K562 (cell line): ENCODE measurements at regions not wholly inside any gene's neighbourhood (a gene's known extent, or its start where the extent isn't known, plus 50 kb on each side); places are given as distances from the start of the nearest gene placed in this dataset.

Source experiments
- ATAC-seq: fragments of 200-7000 bp; cut with Tn5 transposase; 3 replicates; pipeline ENCODE4 v1.9.1; 2020; ENCODE audit warnings: moderate library complexity
- BruUV-seq: library from RNA; stranded (reverse); fragments of 400-500 nt; replicated peaks from 2 replicates; lab custom pipeline; 2021; lab: Mats Ljungman, UMichigan
- CTCF ChIA-PET: fragments of 300-600 bp; formaldehyde crosslinking; extraction: SDS; loops from one replicate; lab custom pipeline; 2021; ENCODE audit warnings: low intra/inter-chr PET ratio; lab: Yijun Ruan, JAX
- POLR2A ChIA-PET: fragments of 300-600, 350-650 bp; sonication (Branson Sonifier 250); formaldehyde crosslinking; extraction: SDS; loops from one replicate; lab custom pipeline; 2021; ENCODE audit warnings: antibody characterized with exemption, inconsistent platforms; lab: Yijun Ruan, JAX
- DNase-seq, 4 experiments: peaks; one replicate each; pipeline versions ENCODE4 v3.0.0 to v3.0.0-alpha.2; 2011 to 2018; ENCODE audit warnings: low spot score in 3 of 4, mixed read lengths in 3 of 4; ENCODE audit errors: extremely low read depth in 1 of 4
- FAIRE-seq: peaks from 2 replicates; lab custom pipeline; 2011; peaks lifted over from hg19 to GRCh38; lab: Jason Lieb, UNC
- H2AFZ ChIP-seq: 2 replicates; pipeline ENCODE4 v1.6.0; 2011; ENCODE audit warnings: low read depth, low read length, control low read depth, inconsistent platforms
- H3K27ac ChIP-seq: fragments of 200-600 bp; 3 replicates; pipeline ENCODE4 v1.8.0; 2011; ENCODE audit warnings: low read depth, mild to moderate bottlenecking, control low read depth, inconsistent platforms, low read length, moderate library complexity, mixed read lengths; ENCODE audit errors: extremely low read depth
- H3K27me3 ChIP-seq, 2 experiments: fragments of 300-600 bp in 1 of 2; 2 replicates in 1 of 2; 3 replicates in 1 of 2; pipeline versions ENCODE4 v1.6.0 to v1.8.0; 2011; ENCODE audit warnings: inconsistent platforms in 2 of 2, low read length in 2 of 2, mild to moderate bottlenecking in 1 of 2, mixed read lengths in 1 of 2, moderate library complexity in 1 of 2; ENCODE audit not compliant: control insufficient read depth in 2 of 2, insufficient read depth in 2 of 2
- H3K36me3 ChIP-seq: fragments of 300-600 bp; 3 replicates; pipeline ENCODE4 v1.8.0; 2011; ENCODE audit warnings: mild to moderate bottlenecking, low read length, inconsistent platforms; ENCODE audit not compliant: control insufficient read depth, insufficient read depth
- H3K4me1 ChIP-seq, 2 experiments: fragments of 200-600 bp in 1 of 2; replicated peaks in 1 of 2; 2 replicates in 1 of 2; 3 replicates in 1 of 2; pipeline versions ENCODE4 v1.5.1 to v1.8.0; 2011; ENCODE audit warnings: inconsistent platforms in 2 of 2, low read length in 2 of 2, mild to moderate bottlenecking in 1 of 2, mixed read lengths in 1 of 2, moderate library complexity in 1 of 2; ENCODE audit not compliant: control insufficient read depth in 2 of 2, insufficient read depth in 2 of 2
- H3K4me2 ChIP-seq: 2 replicates; pipeline ENCODE4 v1.6.1; 2011; ENCODE audit warnings: low read length, control low read depth, inconsistent platforms, mixed read lengths; ENCODE audit not compliant: insufficient read depth
- H3K4me3 ChIP-seq: fragments of 200-600 bp; sonication (generic), shearing (Covaris generic); 2 replicates; pipeline ENCODE4 v1.5.1; 2016; ENCODE audit warnings: control low read depth, inconsistent platforms
- H3K79me2 ChIP-seq: fragments of 200-600 bp; 3 replicates; pipeline ENCODE4 v1.8.0; 2011; ENCODE audit warnings: low read length, inconsistent platforms; ENCODE audit not compliant: control insufficient read depth, insufficient read depth
- H3K9ac ChIP-seq, 2 experiments: 2 replicates each; pipeline versions ENCODE4 v1.6.0 to v1.6.1; 2011; ENCODE audit warnings: low read depth in 2 of 2, low read length in 2 of 2, control low read depth in 1 of 2, inconsistent platforms in 1 of 2, mild to moderate bottlenecking in 1 of 2, mixed read lengths in 1 of 2; ENCODE audit not compliant: insufficient read depth in 1 of 2
- H3K9me1 ChIP-seq: one replicate; pipeline ENCODE4 v1.6.0; 2011; ENCODE audit warnings: inconsistent platforms, mild to moderate bottlenecking, low read length, moderate library complexity; ENCODE audit not compliant: control insufficient read depth, insufficient read depth
- H3K9me3 ChIP-seq: replicated peaks from 2 replicates; pipeline ENCODE4 v1.5.1; 2011; ENCODE audit warnings: low read depth, low read length, inconsistent platforms; ENCODE audit not compliant: control insufficient read depth, insufficient read depth
- H4K20me1 ChIP-seq: replicated peaks from 2 replicates; pipeline ENCODE4 v1.6.1; 2011; ENCODE audit warnings: low read length, inconsistent platforms, mixed read lengths; ENCODE audit not compliant: control insufficient read depth, insufficient read depth
- ATF3 ChIP-seq, 2 experiments: fragments of 450-650 bp in 1 of 2; sonication (generic) in 1 of 2; formaldehyde crosslinking in 1 of 2; IDR thresholded peaks in 1 of 2; conservative IDR thresholded peaks in 1 of 2; 2 replicates each; pipeline versions ENCODE4 v1.6.1 to v1.8.1; 2016 to 2023; ENCODE audit warnings: mild to moderate bottlenecking in 2 of 2, moderate library complexity in 2 of 2, inconsistent platforms in 1 of 2, missing genetic modification reagents in 1 of 2
- CTBP1 ChIP-seq: fragments of 450-650 bp; IDR thresholded peaks from 2 replicates; pipeline ENCODE4 v1.6.1; 2016; ENCODE audit warnings: borderline replicate concordance
- CTCF ChIP-seq, 3 experiments: IDR thresholded peaks in 2 of 3; conservative IDR thresholded peaks in 1 of 3; 2 replicates each; pipeline ENCODE4 v1.5.1; 2011 to 2012; ENCODE audit warnings: low read length in 3 of 3, mild to moderate bottlenecking in 3 of 3, control low read depth in 2 of 3, improper control_type of control experiment in 1 of 3, inconsistent platforms in 1 of 3, low read depth in 1 of 3, mixed read lengths in 1 of 3, moderate library complexity in 1 of 3; ENCODE audit not compliant: insufficient read depth in 2 of 3
- CTCFL ChIP-seq: IDR thresholded peaks from 2 replicates; pipeline ENCODE4 v1.6.1; 2011; ENCODE audit warnings: borderline replicate concordance, low read depth, mild to moderate bottlenecking, moderate library complexity, low read length; ENCODE audit not compliant: insufficient read depth, poor library complexity, severe bottlenecking
- ELK1 ChIP-seq: sonication (generic); formaldehyde crosslinking; IDR thresholded peaks from 2 replicates; pipeline ENCODE4 v1.8.1; 2022; ENCODE audit warnings: missing genetic modification reagents
- GABPB1 ChIP-seq: sonication (generic); formaldehyde crosslinking; IDR thresholded peaks from 2 replicates; pipeline ENCODE4 v1.8.0; 2022; ENCODE audit warnings: mild to moderate bottlenecking, missing genetic modification reagents
- GATA2 ChIP-seq: sonication (generic); formaldehyde crosslinking; IDR thresholded peaks from 2 replicates; pipeline ENCODE4 v1.4.0; 2020; ENCODE audit warnings: mild to moderate bottlenecking, missing genetic modification reagents
- HCFC1 ChIP-seq: IDR thresholded peaks from 2 replicates; pipeline ENCODE4 v1.6.1; 2012; ENCODE audit warnings: low read depth, low read length, improper control_type of control experiment
- MCM7 ChIP-seq, 2 experiments: fragments of 450-650 bp; IDR thresholded peaks; 2 replicates each; pipeline ENCODE4 v1.6.1; 2016 to 2018
- POU5F1 ChIP-seq: fragments of 150-350 bp; IDR thresholded peaks from 2 replicates; pipeline ENCODE4 v1.6.1; 2014; ENCODE audit warnings: borderline replicate concordance, low read length, low read depth, mild to moderate bottlenecking; ENCODE audit not compliant: partially characterized antibody
- RAD21 ChIP-seq, 2 experiments: fragments of 250-450 bp in 1 of 2; fragments of 450-650 bp in 1 of 2; sonication (Bioruptor Pico) in 1 of 2; formaldehyde crosslinking in 1 of 2; IDR thresholded peaks in 1 of 2; conservative IDR thresholded peaks in 1 of 2; 2 replicates each; pipeline versions ENCODE4 v1.4.0 to v1.8.0; 2020 to 2022; ENCODE audit warnings: mild to moderate bottlenecking in 2 of 2, moderate library complexity in 1 of 2
- RCOR1 ChIP-seq, 2 experiments: IDR thresholded peaks; 2 replicates each; pipeline ENCODE4 v1.6.1; 2012; ENCODE audit warnings: low read depth in 2 of 2, low read length in 2 of 2, borderline replicate concordance in 1 of 2, improper control_type of control experiment in 1 of 2
- RFX1 ChIP-seq: fragments of 450-650 bp; IDR thresholded peaks from 2 replicates; pipeline ENCODE4 v1.6.1; 2016; ENCODE audit warnings: mild to moderate bottlenecking, moderate library complexity
- SREBF2 ChIP-seq: sonication (generic); formaldehyde crosslinking; IDR thresholded peaks from 2 replicates; pipeline ENCODE4 v1.4.0; 2020; ENCODE audit warnings: mild to moderate bottlenecking, missing genetic modification reagents
- ZNF707 ChIP-seq: fragments of 250-450 bp; sonication (Bioruptor Pico); conservative IDR thresholded peaks from 2 replicates; pipeline ENCODE4 v1.8.0; 2022; ENCODE audit warnings: inconsistent platforms, mild to moderate bottlenecking, moderate library complexity
- WGBS: fragments of 100-300 bp; shearing (Covaris generic); methylation state at CpG from one replicate; pipeline ENCODE4 v1.1.6; 2016; ENCODE audit warnings: low coverage, mixed read lengths; ENCODE audit not compliant: insufficient coverage; ENCODE audit errors: missing lambda C conversion rate; 5-methylcytosine and 5-hydroxymethylcytosine counted together
- in situ Hi-C: fragments of 300-500 bp; cut with MboI; formaldehyde crosslinking; loops from 4 replicates; pipeline ENCODE4 v1.15.0; 2018; ENCODE audit warnings: inconsistent platforms, mixed read lengths
- intact Hi-C: fragments of 100-400 bp; cut with micrococcal nuclease; formaldehyde crosslinking; loops from 2 replicates; pipeline ENCODE4 v1.14.2; 2022

- in situ Hi-C loops: loop anchor here (5.0 kb wide), 1 partner anchor 1190 kb away; no protein-coding TSS in a partner anchor
- TF ChIP-seq CTCFL: peak; percentile 41
- TF ChIP-seq CTCF (IDR thresholded peaks at IDR 0.05 in 2 of 3, conservative IDR thresholded peaks at IDR 0.05 in 1 of 3; ENCODE audit: insufficient read depth in 2 of 3, low read depth in 1 of 3, low read length in 3 of 3): peak; percentile 86 to 93 (median 88)
- peak; percentile 82 for TF ChIP-seq GATA2 (CRISPR knock-in tag)
- peak; percentile 78 for TF ChIP-seq RFX1
- TF ChIP-seq ZNF707 (CRISPR knock-in tag): no peak
- no peak for TF ChIP-seq SREBF2 (CRISPR knock-in tag)
- TF ChIP-seq ELK1 (CRISPR knock-in tag): no peak
- TF ChIP-seq RCOR1 (IDR thresholded peaks at IDR 0.05; ENCODE audit: borderline replicate concordance in 1 of 2, low read depth in 2 of 2, low read length in 2 of 2): peak in 1 of 2 experiments; percentile 92; a peak in 2 of 4 replicates
- TF ChIP-seq CTBP1: peak; percentile 27; the same call in 1 of the 2 replicates
- TF ChIP-seq GABPB1 (CRISPR knock-in tag): no peak
- TF ChIP-seq MCM7 (IDR thresholded peaks at IDR 0.05): no peak
- peak; percentile 42 for TF ChIP-seq ATF3 (IDR thresholded peaks at IDR 0.05)
- TF ChIP-seq ATF3 (CRISPR knock-in tag; conservative IDR thresholded peaks at IDR 0.05): no peak
- TF ChIP-seq POU5F1: no peak
- 0 out of 2 replicates have a peak, but pooled peaks have one; percentile 22 for TF ChIP-seq HCFC1
- peak; percentile 52 to 77 for TF ChIP-seq RAD21 (CRISPR knock-in tag; conservative IDR thresholded peaks at IDR 0.05 in 1 of 2, IDR thresholded peaks at IDR 0.05 in 1 of 2)
Measured at GRCh38 chr10:30687698-30688213, 58.2 kb upstream of the LYZL2 start.

More at GRCh38 chr10:30687698-30688213, 58.2 kb upstream of the LYZL2 start:
- ChIA-PET CTCF (no interaction called here), POLR2A (interaction anchor here (0.6 to 0.8 kb wide), 3 partner anchors 10 to 344 kb away, joined by 3 to 4 read pairs (median 4); partner anchors contain the start of gene ZNF438)
- no peaks in the 10 kb centered on the region for H3K79me2 ChIP-seq
- 4% methylated on average over 7 of the region's 7 CpGs for WGBS
- H3K4me1 ChIP-seq: no peaks in the 10 kb centered on the region; a peak in 1 of 5 replicates
- H3K36me3 ChIP-seq: no peaks in the 10 kb centered on the region
- ATAC-seq (peak; percentile 93), DNase-seq (peak; percentile 71 to 79 (median 74)), FAIRE-seq (peak; percentile 65)
- no peaks in the 10 kb centered on the region for H3K9me1 ChIP-seq
- peaks cover 20 to 47% of the 10 kb centered on the region in 2 experiments for H3K27me3 ChIP-seq
- H2AFZ ChIP-seq: no peak overlapping the region
- no peak overlapping the region for H3K4me3 ChIP-seq
- no peak overlapping the region for H3K9ac ChIP-seq
- intact Hi-C loops: no loop called here
- no peak overlapping the region for H3K4me2 ChIP-seq
- no peak overlapping the region for H3K27ac ChIP-seq
- H3K9me3 ChIP-seq: no peaks in the 10 kb centered on the region; the same call in 1 of the 2 replicates
- no peaks in the 10 kb centered on the region for H4K20me1 ChIP-seq
- no TSS peak for BruUV-seq
